Body of pancreas (tissue), 4 donors: ENCODE measurements at regions not wholly inside any gene's neighbourhood (a gene's known extent, or its start where the extent isn't known, plus 50 kb on each side); places are given as distances from the start of the nearest gene placed in this dataset.

Experiments used
- CTCF ChIP-seq, 7 experiments: fragments of 450-650 bp in 4 of 7; fragments of 200-600 bp in 3 of 7; sonication (generic) in 3 of 7; IDR thresholded peaks; one replicate each; pipeline ENCODE4 v1.5.1; 2016 to 2019; ENCODE audit warnings: antibody characterized with exemption in 7 of 7
- POLR2A ChIP-seq, 3 donors: fragments of 450-650 bp; IDR thresholded peaks; one replicate each; pipeline ENCODE4 v1.6.1; 2016; ENCODE audit warnings: antibody characterized with exemption in 3 of 3, mild to moderate bottlenecking in 2 of 3

GRCh38 chr18:78495550-78495949, 484.1 kb upstream of the SALL3 start:
- TF ChIP-seq POLR2A (IDR thresholded peaks at IDR 0.05) (no peak), CTCF (IDR thresholded peaks at IDR 0.05) (no peak)
